GM12892 (cell line): ENCODE measurements at regions not wholly inside any gene's neighbourhood (a gene's known extent, or its start where the extent isn't known, plus 50 kb on each side); places are given as distances from the start of the nearest gene placed in this dataset.

Experiments used
- POLR2A ChIP-seq: IDR thresholded peaks from 2 replicates; pipeline ENCODE4 v1.6.1; 2011; ENCODE audit warnings: low read depth, low read length, control low read depth
- POLR2AphosphoS5 ChIP-seq: IDR thresholded peaks from 2 replicates; pipeline ENCODE4 v1.6.1; 2011; ENCODE audit warnings: low read depth, low read length, control low read depth
- TAF1 ChIP-seq: IDR thresholded peaks from 2 replicates; pipeline ENCODE4 v1.6.1; 2011; ENCODE audit warnings: low read depth, mild to moderate bottlenecking, control low read depth, low read length, borderline replicate concordance

DNA sequence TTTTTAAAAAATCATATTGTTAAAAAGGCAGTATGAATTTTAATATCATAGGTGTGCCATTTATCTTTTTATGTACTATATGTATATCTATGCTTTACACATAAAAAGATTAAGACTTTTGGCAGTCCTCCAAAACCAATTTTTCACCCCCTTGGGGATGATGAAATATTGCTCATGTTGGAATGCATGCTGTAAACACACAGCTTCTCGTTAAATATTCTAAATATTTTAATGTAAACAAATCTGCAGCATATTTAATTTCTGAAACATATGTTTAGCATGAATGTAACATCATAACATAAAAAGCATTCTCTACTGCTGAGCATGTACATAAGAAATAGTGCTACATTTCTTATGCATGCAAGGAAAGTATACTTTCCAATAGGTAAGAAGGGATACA is 484.3 kb upstream of the LRATD1 start:
- TF ChIP-seq POLR2A: no peak
- TF ChIP-seq TAF1: no peak
- TF ChIP-seq POLR2AphosphoS5: no peak
